GM06990 (cell line): ENCODE measurements at regions not wholly inside any gene's neighbourhood (a gene's known extent, or its start where the extent isn't known, plus 50 kb on each side); places are given as distances from the start of the nearest gene placed in this dataset.

Experiments
- DNase-seq: peaks from one replicate; pipeline ENCODE4 v3.0.0-alpha.2; 2011; ENCODE audit not compliant: insufficient read length; ENCODE audit errors: extremely low read depth
- H3K27me3 ChIP-seq: replicated peaks from 2 replicates; pipeline ENCODE4 v1.6.0; 2011; ENCODE audit warnings: low read length; ENCODE audit not compliant: control insufficient read depth, insufficient read depth
- H3K36me3 ChIP-seq: 2 replicates; pipeline ENCODE4 v1.5.1; 2011; ENCODE audit warnings: low read length; ENCODE audit not compliant: control insufficient read depth, insufficient read depth
- H3K4me3 ChIP-seq: replicated peaks from 2 replicates; pipeline ENCODE4 v1.5.1; 2011; ENCODE audit warnings: low read depth, mild to moderate bottlenecking, control low read depth, low read length
- TF ChIP-seq, protein P1 (sequence below): IDR thresholded peaks from 2 replicates; pipeline ENCODE4 v1.5.1; 2011; ENCODE audit warnings: low read length, control low read depth, mild to moderate bottlenecking, inconsistent platforms; ENCODE audit not compliant: insufficient read depth, poor library complexity, severe bottlenecking

- no peaks in the 10 kb centered on the region for H3K27me3 ChIP-seq
- H3K36me3 ChIP-seq, result no peaks in the 10 kb centered on the region
- no peak overlapping the region for H3K4me3 ChIP-seq
- no peak for DNase-seq
- TF ChIP-seq, protein P1, sequence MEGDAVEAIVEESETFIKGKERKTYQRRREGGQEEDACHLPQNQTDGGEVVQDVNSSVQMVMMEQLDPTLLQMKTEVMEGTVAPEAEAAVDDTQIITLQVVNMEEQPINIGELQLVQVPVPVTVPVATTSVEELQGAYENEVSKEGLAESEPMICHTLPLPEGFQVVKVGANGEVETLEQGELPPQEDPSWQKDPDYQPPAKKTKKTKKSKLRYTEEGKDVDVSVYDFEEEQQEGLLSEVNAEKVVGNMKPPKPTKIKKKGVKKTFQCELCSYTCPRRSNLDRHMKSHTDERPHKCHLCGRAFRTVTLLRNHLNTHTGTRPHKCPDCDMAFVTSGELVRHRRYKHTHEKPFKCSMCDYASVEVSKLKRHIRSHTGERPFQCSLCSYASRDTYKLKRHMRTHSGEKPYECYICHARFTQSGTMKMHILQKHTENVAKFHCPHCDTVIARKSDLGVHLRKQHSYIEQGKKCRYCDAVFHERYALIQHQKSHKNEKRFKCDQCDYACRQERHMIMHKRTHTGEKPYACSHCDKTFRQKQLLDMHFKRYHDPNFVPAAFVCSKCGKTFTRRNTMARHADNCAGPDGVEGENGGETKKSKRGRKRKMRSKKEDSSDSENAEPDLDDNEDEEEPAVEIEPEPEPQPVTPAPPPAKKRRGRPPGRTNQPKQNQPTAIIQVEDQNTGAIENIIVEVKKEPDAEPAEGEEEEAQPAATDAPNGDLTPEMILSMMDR, result no peak
Observed at GRCh38 chr18:4797002-4797685, 342.0 kb upstream of the DLGAP1 start.

DNA sequence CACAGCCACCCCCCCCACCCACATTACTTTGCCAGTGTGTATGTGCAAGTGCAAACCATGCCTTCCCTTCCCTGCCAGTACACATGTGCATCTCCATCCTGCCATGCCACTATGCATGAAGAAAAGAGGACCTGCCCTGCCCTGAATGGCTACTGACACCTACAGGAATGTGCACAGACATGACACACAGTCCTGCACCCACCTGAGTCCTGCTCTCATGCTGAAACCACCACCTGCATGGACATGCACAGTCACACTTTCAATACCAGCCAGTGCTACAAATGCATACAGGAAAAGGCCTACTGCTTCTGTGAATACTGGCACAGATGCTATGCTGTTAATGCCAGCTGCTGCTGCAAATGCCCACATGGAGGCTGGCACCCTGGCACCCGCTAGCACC, 334.4 kb upstream of the DLGAP1 start:
- no peaks in the 10 kb centered on the region for H3K27me3 ChIP-seq
- peak; percentile 11 for DNase-seq
- TF ChIP-seq, protein P1, result peak; percentile 58
- H3K4me3 ChIP-seq, result no peak overlapping the region
- no peaks in the 10 kb centered on the region for H3K36me3 ChIP-seq

- no peaks in the 10 kb centered on the region for H3K36me3 ChIP-seq
- TF ChIP-seq, protein P1, result no peak
Observed at GRCh38 chr18:4781873-4782272, 326.8 kb upstream of the DLGAP1 start.

GRCh38 chr18:4765401-4765800, 310.3 kb upstream of the DLGAP1 start:
- H3K4me3 ChIP-seq, result no peak overlapping the region
- no peaks in the 10 kb centered on the region for H3K27me3 ChIP-seq
- DNase-seq, result no peak
- TF ChIP-seq, protein P1, result no peak
- H3K36me3 ChIP-seq, result no peaks in the 10 kb centered on the region

More at GRCh38 chr18:4781873-4782272, 326.8 kb upstream of the DLGAP1 start:
- DNase-seq, result no peak
- no peak overlapping the region for H3K4me3 ChIP-seq
- no peaks in the 10 kb centered on the region for H3K27me3 ChIP-seq

DNA sequence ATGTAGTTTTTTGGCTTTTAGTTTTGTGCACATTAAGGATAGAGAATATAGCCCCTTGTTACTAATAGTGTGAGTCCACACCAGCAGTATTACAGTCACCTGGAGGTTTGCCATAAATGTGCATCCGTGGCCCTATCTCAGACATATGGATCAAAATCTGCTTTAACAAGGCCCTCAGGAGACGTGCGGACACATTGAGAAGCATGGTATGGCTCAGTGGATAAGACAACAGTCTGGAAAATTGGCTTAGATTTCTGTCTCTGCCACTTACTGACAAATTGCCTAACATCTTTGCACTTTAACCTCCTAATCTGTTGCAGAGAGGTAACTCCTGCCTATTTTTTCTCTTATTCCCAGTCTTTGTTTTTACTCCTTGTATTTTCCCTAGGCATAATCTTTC, 307.2 kb upstream of the DLGAP1 start:
- no peaks in the 10 kb centered on the region for H3K27me3 ChIP-seq
- DNase-seq, result no peak
- H3K36me3 ChIP-seq, result no peaks in the 10 kb centered on the region
- H3K4me3 ChIP-seq, result no peak overlapping the region
- TF ChIP-seq, protein P1, result no peak

DNA sequence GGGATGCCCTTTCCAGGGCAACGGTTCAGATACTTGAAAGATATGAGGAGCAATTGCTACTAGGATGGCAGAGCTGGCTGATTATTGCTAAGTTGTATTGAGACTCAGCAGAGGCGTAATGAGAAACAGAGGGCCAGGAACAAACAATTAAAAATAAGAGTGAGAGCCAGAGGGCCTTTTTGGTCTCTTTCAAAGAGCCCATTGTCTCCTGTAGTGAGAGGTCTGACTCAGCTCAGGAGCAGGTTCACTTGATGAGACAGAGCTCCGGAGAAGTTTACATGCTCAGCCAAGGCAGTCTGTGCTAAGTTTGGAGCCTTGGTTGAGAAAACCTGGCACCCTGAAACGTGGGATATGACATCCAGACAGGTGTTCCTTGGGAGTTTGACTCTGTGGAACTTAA, 303.9 kb upstream of the DLGAP1 start:
- no peaks in the 10 kb centered on the region for H3K36me3 ChIP-seq
- DNase-seq, result no peak
- no peaks in the 10 kb centered on the region for H3K27me3 ChIP-seq
- no peak overlapping the region for H3K4me3 ChIP-seq
- TF ChIP-seq, protein P1, result no peak
